ENCODE measurements at regions not wholly inside any gene's neighbourhood (a gene's known extent, or its start where the extent isn't known, plus 50 kb on each side); places are given as distances from the start of the nearest gene placed in this dataset.
"Not testable (repeated sequence)": the region's sequence is repeated elsewhere in the genome, so short reads cannot be mapped to it uniquely, and the experiment has no call there.

GRCh38 chr14:30322819-30323218 is 236.1 kb upstream of the G2E3 start:
- DNase-seq = no peak

- no peak for DNase-seq
These were observed 228.9 kb upstream of the G2E3 start for GRCh38 chr14:30330033-30330432.

- DNase-seq = no peak
These were observed 228.5 kb upstream of the G2E3 start for GRCh38 chr14:30330445-30330844.

DNA sequence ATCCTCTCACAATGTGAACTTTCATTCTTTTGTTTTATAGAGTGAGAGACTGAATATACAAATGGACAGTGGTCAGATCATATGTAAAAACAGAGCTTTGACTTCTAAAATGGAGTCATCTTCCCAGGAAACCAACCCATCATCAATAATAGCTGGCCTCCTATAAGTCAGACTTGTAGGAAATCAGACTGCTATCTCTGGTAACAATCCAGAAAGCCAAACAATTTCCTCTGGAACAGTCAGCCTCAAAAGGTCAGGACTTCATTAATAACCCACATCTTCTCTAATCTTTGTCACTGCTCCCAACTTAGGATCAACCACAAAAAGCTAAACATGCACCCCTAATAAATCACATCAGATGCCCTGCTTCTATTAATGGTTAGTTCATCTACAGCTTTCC is 227.9 kb upstream of the G2E3 start:
- DNase-seq = no peak

DNA sequence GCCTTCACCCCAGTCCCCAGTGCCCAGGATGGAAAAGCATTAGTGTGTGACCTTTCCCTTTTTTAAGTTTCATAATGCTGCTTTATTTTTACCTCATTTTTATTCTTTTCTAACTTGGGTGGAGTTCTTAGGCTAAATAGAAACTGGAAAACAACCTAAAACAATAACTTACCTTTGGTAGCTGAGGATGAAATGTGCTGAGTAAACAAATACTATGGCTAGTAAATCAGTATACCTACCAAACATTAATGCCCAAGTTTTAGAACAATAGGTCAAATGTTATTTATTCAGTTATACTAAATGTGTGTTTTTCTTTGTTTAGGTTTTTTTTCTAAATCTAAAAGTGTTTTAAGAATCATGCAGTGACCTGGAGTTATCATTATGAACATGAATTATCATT is 226.6 kb upstream of the G2E3 start:
- DNase-seq = no peak

GRCh38 chr14:30333934-30334333 is 225.0 kb upstream of the G2E3 start:
- DNase-seq = no peak

GRCh38 chr14:30337456-30337855 is 221.5 kb upstream of the G2E3 start:
- DNase-seq = no peak

- no peak for DNase-seq
These were observed 219.6 kb upstream of the G2E3 start for GRCh38 chr14:30339311-30339901.

DNA sequence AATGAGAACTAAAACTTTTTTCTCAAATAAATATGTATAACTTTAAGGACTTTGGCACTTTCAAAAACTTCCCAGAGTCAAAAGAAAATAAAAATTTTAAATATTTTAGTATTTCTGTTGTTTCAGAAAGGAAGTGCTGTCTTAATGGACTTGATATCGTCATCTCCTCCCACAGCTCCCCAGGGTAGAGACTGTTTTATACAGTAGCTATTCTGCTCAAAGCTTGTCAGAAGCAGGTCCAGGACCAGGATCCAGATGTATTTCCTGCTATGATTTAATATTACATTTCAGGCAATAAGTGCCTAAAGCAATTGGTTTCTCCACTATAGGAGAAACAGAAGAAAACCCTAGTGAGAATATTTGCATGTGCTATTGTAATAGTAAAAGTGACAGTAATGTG is 218.5 kb upstream of the G2E3 start:
- no peak for DNase-seq

- no peak for DNase-seq
These were observed 213.4 kb upstream of the G2E3 start for GRCh38 chr14:30345511-30345910.

DNA sequence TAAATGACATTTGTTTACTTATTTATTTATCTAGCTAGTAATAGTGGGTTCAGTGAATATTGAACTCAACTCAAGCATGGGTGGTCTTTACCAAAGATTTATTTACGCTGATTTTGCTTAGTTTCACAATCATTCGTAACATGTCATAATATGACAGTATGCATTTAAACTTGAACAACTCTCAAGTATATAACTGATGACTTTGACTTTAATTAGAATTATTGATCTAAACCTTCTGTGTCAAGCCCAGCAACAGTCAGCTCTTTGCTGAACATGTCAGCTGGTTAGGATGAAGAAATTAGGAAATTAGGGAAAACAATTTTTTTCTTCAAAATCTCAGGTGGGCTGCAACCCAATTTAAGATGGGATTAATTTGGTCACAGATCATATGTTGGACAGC is 210.5 kb upstream of the G2E3 start:
- no peak for DNase-seq

- DNase-seq = no peak
These were observed 209.4 kb upstream of the G2E3 start for GRCh38 chr14:30349520-30349919.

- DNase-seq = no peak
These were observed 204.5 kb upstream of the G2E3 start for GRCh38 chr14:30354439-30354838.

DNA sequence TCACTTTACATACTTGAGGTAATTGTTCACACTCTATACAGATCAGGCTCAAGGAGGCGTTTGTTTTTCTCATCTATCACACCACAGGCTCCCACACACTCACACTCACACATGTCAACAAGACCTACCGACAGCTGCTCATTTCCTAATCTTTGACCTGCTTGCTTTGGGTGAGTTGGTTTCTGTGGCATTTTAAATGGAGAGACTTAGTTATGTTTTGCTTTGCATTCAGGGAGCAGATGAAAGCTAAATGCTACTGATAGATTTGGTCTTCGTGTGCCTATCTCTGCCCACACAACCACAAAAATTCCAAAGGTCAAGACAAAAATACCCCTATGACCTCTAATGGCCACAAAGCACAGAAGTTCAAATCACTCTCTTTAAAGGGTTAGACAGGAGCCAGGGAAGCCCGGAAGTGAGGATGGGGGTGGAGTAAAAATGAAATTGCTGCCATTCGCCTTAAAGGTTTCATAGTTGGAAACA is 203.5 kb upstream of the G2E3 start:
- DNase-seq = no peak

DNA sequence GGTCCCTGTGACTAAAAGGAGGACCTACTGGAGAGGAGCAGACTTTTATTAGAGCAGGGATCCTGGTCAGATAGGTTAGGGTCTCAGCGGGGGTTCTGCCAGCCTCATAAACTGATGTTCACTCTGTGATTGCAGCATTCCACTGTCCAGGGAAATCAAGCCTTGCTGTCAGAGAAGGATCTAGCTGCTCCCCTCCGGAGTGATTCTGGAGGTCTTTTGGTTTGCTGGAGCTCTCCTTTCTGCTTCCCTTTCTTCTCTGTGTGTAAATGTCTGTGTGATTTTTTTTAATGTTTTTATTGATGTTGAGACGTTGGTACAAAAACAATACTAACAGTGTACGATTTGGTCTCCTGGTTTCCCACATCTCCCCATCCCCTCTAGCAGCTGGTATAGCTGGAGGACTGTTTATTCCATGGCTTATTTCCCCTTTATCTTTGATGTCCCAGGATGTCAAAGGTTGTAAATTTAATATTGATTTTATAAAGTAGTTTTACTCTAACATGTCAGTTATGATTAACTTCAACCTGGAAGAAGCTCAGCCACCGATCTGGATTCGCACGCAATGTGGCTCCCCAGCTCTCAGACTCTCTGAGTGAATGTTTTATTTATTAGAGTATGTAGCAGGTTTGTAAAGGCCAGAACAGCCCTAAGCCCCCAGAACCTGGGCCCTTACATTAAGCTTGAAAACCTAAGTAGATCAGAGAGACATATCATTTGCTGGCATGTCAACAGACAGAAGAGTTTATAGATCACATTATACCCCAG is 202.3 kb upstream of the G2E3 start:
- no peak for DNase-seq

DNA sequence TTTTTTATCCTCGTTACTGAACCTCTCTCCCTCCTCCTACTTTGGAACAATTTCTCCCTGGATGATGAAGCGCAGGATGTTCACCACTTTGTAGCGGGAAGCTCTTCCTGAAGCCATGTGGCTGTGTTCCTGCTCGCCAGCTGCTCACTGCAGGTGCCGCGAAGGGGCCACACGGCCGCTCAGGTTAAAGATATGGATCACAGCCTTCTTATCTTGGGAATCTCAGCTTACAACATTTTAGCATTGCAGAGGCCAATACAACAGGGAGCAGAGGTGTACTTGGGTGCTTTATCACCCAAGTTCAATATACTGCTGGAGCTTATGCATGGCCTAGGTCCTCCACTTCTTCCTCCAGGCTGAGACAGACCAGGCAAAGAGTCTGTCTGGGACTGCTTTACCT is 201.2 kb upstream of the G2E3 start:
- no peak for DNase-seq

DNA sequence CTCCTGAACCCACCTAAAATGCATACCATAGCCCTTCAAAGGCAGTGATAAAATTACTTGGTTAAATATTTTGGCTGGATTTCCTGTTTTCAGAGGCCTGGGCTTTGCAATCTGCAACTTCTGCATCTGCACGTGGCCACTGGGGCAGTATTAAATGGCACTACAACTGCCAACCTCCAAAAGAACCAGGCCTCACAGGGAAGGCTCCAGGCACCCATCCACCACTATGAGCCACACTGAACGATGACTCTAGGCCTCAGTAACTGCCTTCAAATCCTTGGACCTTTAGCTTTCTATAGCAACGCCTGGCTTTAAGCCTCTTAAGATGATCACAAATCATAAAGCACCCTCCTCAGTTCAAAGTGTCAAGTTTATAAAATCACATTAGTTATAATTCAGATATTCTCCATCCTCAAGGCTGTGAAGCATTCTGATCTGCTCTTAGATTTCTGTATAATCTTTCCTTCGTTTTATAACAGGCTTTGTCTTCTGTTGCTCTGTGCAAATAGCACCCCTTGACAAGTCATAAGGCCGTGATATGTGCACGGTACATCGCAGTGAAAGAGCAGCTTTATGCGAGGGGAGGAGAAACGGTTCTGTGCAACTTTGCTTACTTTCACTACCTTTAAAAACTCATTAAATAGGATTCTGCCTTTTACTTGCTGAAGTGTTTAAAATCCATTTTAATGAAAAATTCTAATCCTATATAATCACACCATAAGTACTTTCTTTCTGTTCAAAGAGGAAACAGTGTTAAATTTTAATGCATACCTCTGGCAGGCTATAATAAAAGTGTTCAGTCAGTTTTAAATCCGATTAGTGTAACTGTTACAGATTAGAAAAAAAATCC is 196.4 kb upstream of the G2E3 start:
- DNase-seq = no peak

GRCh38 chr14:30363219-30363880 is 195.6 kb upstream of the G2E3 start:
- not testable (repeated sequence) for DNase-seq

DNA sequence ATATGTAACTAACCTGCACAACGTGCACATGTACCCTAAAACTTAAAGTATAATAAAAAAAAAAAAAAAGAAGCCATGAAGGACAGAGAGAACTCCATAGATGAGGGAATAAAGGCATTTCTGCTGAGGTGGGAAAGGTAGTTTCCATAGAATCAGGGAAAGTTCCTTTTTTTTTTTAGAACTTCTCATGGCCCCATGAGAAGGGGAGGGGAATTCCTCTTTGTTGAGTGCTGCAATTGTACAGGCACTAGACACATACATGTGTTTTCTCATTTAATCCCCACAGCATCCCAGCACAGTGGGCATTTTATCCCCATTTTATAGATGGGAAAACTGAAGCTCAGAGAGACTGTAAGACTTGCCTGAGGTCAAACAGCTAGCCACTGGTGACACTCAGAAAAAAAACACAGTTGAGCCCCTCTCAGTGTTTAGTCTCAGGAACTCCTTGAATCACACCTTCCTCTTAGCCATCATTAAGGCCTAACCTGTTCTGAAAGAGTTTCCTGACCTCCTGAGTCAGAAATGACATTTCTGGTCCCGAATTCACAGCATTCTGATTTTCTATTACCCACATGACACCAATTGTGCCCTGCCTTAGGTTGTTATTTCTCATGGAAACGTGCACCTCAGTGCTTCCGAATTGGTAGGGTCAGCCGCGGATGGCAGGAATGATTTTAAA is 189.3 kb upstream of the G2E3 start:
- no peak for DNase-seq

DNA sequence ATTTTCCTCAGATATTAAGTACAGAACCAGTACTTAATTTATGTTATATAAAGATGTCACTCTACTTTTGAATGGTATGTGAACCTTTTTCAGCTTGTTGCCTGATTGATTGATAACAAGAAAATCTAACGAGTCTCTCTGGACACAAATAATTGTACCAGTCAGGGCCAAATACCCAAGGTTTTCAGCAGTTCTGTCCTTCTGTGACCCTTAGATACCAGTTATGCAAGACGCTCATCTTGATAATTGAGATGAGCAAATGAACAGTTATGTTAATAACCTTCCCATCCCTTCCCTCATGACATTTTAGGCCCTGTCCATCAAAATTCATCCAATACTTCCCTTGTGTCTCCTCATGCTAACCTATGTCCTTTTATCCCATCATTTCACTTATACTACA is 185.9 kb upstream of the G2E3 start:
- no peak for DNase-seq

DNA sequence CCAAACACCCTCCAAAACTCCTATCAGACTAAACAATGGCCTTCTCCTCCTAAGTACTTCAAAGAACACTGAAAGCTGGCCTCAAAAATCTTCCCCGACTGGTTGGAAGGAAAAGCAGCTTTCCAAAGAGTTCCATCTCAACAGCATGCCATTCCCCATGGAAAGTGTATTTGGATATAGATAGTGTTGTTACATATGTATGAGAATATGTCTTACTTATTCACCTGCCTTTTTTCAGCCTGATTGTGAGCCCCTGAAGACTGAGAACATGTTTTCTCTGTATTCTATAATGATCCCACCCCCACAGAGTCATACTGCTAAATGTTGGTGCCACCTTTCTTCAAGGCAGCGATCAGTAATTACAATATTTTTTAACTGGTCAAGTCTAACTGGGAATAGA is 185.4 kb upstream of the G2E3 start:
- DNase-seq = no peak

- DNase-seq = peak; percentile 28
These were observed 183.6 kb upstream of the G2E3 start for GRCh38 chr14:30375296-30375892.

Measured in NCI-H1092 (cell line).